ENCODE measurements at regions not wholly inside any gene's neighbourhood (a gene's known extent, or its start where the extent isn't known, plus 50 kb on each side); places are given as distances from the start of the nearest gene placed in this dataset.

DNA sequence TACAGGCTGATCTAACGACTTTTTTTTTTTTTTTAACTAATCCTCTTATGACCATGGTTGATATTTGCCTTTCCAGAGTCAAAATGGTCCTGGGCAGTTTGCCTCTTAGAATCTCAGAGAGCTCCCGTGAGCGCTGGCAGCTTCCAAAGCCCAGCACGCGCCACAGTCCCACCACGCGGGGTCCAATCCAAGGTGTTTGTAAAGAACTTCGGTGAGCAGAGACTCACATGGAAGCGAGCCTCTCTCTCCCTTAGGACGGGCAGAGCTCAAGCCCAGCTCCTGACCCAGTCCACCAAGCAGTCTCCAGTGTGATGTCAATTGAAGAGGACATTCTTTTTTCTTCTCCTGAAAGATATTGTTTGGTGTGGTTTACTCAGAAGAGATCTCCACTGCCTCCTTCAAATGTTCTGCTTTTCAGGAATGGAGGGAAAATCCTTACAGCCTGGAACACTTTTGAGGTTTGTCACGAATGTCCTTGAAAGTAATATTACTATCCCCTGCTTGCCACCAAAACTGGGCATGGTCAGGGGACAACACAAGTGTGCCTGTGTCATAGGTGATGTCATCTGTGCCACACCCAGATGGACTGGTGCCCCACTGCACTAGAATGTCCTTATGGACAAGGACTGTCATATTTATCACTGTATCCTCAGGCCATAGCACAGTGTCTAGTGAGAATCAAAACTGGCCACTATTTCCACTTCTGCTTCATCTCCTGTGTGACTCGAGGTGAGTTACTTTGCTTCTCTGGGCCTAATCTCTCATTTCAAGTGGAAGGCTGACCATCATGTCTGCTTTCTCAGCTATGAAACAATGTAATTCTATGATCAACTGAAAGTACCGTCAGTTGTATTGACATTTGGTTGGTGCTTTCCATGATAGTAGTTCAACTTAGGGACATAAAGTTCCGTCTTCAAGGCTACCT, 97.4 kb upstream of the EDEM3 start:
- no peak for DNase-seq (ENCODE audit: extremely low spot score, unreplicated experiment)
- TF ChIP-seq, protein P1, sequence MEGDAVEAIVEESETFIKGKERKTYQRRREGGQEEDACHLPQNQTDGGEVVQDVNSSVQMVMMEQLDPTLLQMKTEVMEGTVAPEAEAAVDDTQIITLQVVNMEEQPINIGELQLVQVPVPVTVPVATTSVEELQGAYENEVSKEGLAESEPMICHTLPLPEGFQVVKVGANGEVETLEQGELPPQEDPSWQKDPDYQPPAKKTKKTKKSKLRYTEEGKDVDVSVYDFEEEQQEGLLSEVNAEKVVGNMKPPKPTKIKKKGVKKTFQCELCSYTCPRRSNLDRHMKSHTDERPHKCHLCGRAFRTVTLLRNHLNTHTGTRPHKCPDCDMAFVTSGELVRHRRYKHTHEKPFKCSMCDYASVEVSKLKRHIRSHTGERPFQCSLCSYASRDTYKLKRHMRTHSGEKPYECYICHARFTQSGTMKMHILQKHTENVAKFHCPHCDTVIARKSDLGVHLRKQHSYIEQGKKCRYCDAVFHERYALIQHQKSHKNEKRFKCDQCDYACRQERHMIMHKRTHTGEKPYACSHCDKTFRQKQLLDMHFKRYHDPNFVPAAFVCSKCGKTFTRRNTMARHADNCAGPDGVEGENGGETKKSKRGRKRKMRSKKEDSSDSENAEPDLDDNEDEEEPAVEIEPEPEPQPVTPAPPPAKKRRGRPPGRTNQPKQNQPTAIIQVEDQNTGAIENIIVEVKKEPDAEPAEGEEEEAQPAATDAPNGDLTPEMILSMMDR (conservative IDR thresholded peaks at IDR 0.05) = no peak
- no peak overlapping the region for H3K27ac Mint-ChIP-seq
- no peaks in the 10 kb centered on the region for H3K9me3 Mint-ChIP-seq
- H3K27me3 Mint-ChIP-seq = no peaks in the 10 kb centered on the region
- no peaks in the 10 kb centered on the region for H3K4me1 Mint-ChIP-seq (ENCODE audit: unreplicated experiment)
- no peak overlapping the region for H3K4me3 Mint-ChIP-seq
- no peaks in the 10 kb centered on the region for H3K36me3 Mint-ChIP-seq

DNA sequence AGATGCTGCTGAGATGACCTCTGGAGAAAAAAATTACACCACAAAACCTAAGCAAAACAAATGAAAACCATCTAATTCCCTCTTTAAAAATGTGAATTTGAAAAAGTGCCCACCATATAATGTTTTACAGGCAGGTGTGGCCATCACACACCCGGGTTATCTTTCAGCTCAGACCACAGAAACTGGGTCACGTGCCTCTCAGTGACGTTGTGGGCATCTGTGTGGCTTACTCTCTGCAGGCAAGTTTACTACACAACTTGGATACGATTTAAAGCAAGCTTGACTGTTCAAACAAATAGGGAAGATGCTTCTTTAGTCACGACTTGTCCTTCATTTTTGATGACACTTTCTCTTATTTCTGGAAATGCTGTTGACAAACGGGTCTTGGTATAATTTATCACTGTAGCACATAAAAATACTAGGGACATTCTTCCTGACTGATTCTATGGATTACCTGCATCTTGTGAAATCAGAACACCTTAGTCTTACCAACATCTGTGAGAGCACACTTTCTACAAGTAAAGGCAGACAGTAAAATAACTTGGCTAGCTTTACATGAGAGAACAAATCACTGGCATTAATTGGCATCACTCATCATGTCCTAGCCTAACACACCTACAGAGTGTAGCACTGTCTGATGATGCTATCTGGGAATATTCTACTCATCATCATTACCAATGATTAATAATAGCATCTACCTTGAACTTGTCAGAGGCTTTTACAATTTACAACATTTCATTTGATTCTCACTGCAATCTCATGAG, 89.3 kb upstream of the EDEM3 start:
- H3K27ac Mint-ChIP-seq = no peak overlapping the region
- no peaks in the 10 kb centered on the region for H3K36me3 Mint-ChIP-seq
- no peaks in the 10 kb centered on the region for H3K4me1 Mint-ChIP-seq (ENCODE audit: unreplicated experiment)
- H3K4me3 Mint-ChIP-seq = no peak overlapping the region
- TF ChIP-seq, protein P1 (conservative IDR thresholded peaks at IDR 0.05) = no peak
- H3K27me3 Mint-ChIP-seq = peaks cover 3% of the 10 kb centered on the region
- no peaks in the 10 kb centered on the region for H3K9me3 Mint-ChIP-seq
- DNase-seq (ENCODE audit: extremely low spot score, unreplicated experiment) = no peak

DNA sequence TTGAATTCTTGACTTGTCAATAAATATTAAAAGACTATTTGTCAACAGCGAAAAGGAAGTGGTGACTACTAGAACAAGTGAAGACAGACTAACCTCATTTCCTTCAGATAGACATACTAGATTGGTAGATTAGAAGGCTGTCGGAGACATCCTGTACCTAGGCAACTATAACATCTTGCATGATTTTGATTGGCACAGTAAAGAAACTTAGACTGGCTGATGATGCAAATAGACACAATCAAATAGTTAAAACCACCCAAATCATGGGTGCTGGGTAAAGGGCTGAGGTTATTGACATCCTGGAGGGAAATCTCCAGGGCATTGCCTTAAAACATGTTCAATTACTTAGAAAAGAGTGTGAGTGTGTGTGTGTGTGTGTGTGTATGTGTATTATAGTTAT, 85.9 kb upstream of the EDEM3 start:
- Mint-ChIP-seq H3K4me1 (ENCODE audit: unreplicated experiment) (peaks cover 11% of the 10 kb centered on the region), H3K27ac (no peak overlapping the region), H3K36me3 (no peaks in the 10 kb centered on the region), H3K9me3 (no peaks in the 10 kb centered on the region), H3K4me3 (no peak overlapping the region), H3K27me3 (peaks cover 3% of the 10 kb centered on the region)
- DNase-seq (ENCODE audit: extremely low spot score, unreplicated experiment) = no peak
- TF ChIP-seq, protein P1 (conservative IDR thresholded peaks at IDR 0.05) = no peak

DNA sequence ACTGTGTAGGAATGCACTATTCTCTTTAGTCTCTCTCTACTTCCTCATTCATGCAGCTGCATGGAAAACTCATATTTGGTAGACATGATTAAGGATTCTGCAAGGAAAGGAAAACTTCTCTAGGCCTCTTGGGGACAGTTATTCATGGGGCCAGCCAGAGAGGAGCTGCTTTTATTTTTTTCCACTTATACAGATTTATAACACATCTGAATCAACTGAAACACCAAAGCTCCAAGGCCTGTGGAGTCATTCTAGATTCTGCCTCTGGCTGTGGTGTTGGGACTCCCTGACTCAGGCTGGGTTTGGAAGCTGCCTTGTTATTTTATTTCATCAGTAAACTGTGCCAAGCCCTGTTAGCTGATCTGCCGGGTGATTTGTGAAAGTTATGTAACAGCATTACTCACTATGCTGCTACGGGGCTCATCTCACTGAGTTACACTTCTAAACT, 83.9 kb upstream of the EDEM3 start:
- TF ChIP-seq, protein P1 (conservative IDR thresholded peaks at IDR 0.05) = no peak
- Mint-ChIP-seq H3K4me1 (ENCODE audit: unreplicated experiment) (peaks cover 11% of the 10 kb centered on the region), H3K9me3 (no peaks in the 10 kb centered on the region), H3K27ac (no peak overlapping the region), H3K36me3 (no peaks in the 10 kb centered on the region), H3K4me3 (no peak overlapping the region), H3K27me3 (peaks cover 3% of the 10 kb centered on the region)
- DNase-seq (ENCODE audit: extremely low spot score, unreplicated experiment) = no peak

DNA sequence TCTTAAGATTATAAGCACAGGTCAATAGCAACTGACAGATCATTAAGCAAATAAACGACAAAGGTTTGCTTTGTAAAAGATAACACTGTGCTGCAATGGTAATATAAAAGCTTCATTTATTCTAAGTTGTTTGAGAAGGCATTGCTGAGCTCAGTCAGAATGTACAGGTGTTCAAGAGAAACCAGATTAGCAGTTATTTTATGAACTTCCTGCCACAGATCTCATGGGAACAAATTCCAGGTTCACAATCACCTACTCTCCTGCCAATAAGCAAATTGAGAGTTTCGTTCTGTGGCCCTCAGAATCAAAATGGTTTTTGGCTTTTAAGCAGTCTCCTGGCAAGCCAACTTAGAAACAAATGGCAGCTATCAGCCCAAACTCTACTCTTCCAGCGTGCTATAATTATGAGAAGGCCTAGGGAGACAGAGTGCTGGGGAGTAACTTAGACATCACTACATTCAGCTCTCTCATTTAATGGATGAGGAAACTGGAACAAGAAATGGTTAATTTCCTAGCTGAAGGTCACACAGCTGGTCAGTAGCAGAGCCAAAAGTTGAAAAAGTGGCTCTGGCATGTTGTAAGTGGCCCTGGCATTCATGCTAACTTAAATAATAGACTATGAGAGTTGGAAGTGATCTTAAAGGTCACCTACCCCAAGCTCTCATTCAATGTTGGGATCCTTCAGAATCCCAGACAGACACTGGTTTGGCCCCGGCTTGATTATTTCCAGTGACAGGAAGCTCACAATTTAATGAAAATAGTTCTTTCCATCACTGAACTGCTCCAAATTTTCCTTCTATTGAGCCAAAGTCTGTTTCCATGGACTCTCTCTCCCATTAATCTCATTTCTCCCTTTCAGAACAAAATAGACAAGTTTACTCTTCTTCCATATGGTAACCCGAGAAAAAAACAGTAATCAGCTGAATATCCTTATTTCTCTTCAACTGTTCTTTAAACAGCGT, 82.6 kb upstream of the EDEM3 start:
- Mint-ChIP-seq H3K4me1 (ENCODE audit: unreplicated experiment) (peaks cover 11% of the 10 kb centered on the region), H3K27ac (no peak overlapping the region), H3K9me3 (no peaks in the 10 kb centered on the region)

More for the DNA sequence above, 82.6 kb upstream of the EDEM3 start:
- Mint-ChIP-seq H3K36me3 (no peaks in the 10 kb centered on the region), H3K27me3 (no peaks in the 10 kb centered on the region), H3K4me3 (no peak overlapping the region)
- DNase-seq (ENCODE audit: extremely low spot score, unreplicated experiment) = no peak
- TF ChIP-seq, protein P1 (conservative IDR thresholded peaks at IDR 0.05) = no peak

Measured in type B pancreatic cell (in vitro differentiated cells).